Loucy (cell line): ENCODE measurements at regions not wholly inside any gene's neighbourhood (a gene's known extent, or its start where the extent isn't known, plus 50 kb on each side); places are given as distances from the start of the nearest gene placed in this dataset.
"Not testable (repeated sequence)": the region's sequence is repeated elsewhere in the genome, so short reads cannot be mapped to it uniquely, and the experiment has no call there.

ENCODE experiments used
- H2AFZ ChIP-seq: fragments of 200-600 bp; sonication (generic); 2 replicates; pipeline ENCODE4 v1.6.0; 2016; ENCODE audit warnings: antibody characterized with exemption, mild to moderate bottlenecking, low read length, moderate library complexity
- H3F3A ChIP-seq: fragments of 200-600 bp; 2 replicates; pipeline ENCODE4 v1.6.0; 2016; ENCODE audit warnings: antibody characterized with exemption, low read depth, mild to moderate bottlenecking
- H3K27me3 ChIP-seq: fragments of 200-600 bp; sonication (generic); 2 replicates; pipeline ENCODE4 v1.6.1; 2014; ENCODE audit warnings: low read length, mild to moderate bottlenecking; ENCODE audit not compliant: insufficient read depth, poor library complexity, severe bottlenecking
- H3K36me3 ChIP-seq: fragments of 200-600 bp; sonication (generic); 2 replicates; pipeline ENCODE4 v1.6.1; 2016; ENCODE audit warnings: low read length; ENCODE audit not compliant: insufficient read depth
- H3K4me1 ChIP-seq: fragments of 200-600 bp; sonication (generic); 2 replicates; pipeline ENCODE4 v1.5.1; 2014; ENCODE audit warnings: low read length, mild to moderate bottlenecking; ENCODE audit not compliant: insufficient read depth, poor library complexity, severe bottlenecking
- H3K4me2 ChIP-seq: fragments of 200-600 bp; sonication (generic); 2 replicates; pipeline ENCODE4 v1.6.0; 2014; ENCODE audit warnings: antibody characterized with exemption, low read length, low read depth, mild to moderate bottlenecking; ENCODE audit not compliant: poor library complexity, severe bottlenecking
- H3K4me3 ChIP-seq: fragments of 200-600 bp; sonication (generic); 2 replicates; pipeline ENCODE4 v1.5.1; 2014; ENCODE audit warnings: low read length, mild to moderate bottlenecking, mixed read lengths; ENCODE audit not compliant: poor library complexity, severe bottlenecking
- H3K79me2 ChIP-seq: fragments of 200-600 bp; sonication (generic); 2 replicates; pipeline ENCODE4 v1.6.1; 2014; ENCODE audit warnings: low read length; ENCODE audit not compliant: insufficient read depth
- H3K9ac ChIP-seq: fragments of 200-600 bp; sonication (generic); 2 replicates; pipeline ENCODE4 v1.6.0; 2014; ENCODE audit warnings: mild to moderate bottlenecking, low read depth, low read length, moderate library complexity; ENCODE audit not compliant: poor library complexity, severe bottlenecking
- H3K9me2 ChIP-seq: fragments of 200-600 bp; sonication (generic); replicated peaks from 2 replicates; pipeline ENCODE4 v1.6.1; 2016; ENCODE audit warnings: low read depth, low read length, mixed read lengths
- H3K9me3 ChIP-seq: fragments of 200-600 bp; sonication (generic); 2 replicates; pipeline ENCODE4 v1.6.1; 2014; ENCODE audit warnings: mild to moderate bottlenecking, antibody characterized with exemption, low read length, low read depth; ENCODE audit not compliant: insufficient read depth
- H4K20me1 ChIP-seq: fragments of 200-600 bp; sonication (generic); 2 replicates; pipeline ENCODE4 v1.6.0; 2014; ENCODE audit warnings: antibody characterized with exemption, low read length, mild to moderate bottlenecking; ENCODE audit not compliant: insufficient read depth, poor library complexity, severe bottlenecking
- EZH2phosphoT487 ChIP-seq: fragments of 200-600 bp; IDR thresholded peaks from 2 replicates; pipeline ENCODE4 v1.6.1; 2018; ENCODE audit warnings: antibody characterized with exemption, mild to moderate bottlenecking, moderate library complexity, borderline replicate concordance
- TF ChIP-seq, protein P1 (sequence below): fragments of 200-600 bp; sonication (generic); conservative IDR thresholded peaks from 2 replicates; pipeline ENCODE4 v1.5.1; 2014; ENCODE audit warnings: mild to moderate bottlenecking, antibody characterized with exemption, low read length

DNA sequence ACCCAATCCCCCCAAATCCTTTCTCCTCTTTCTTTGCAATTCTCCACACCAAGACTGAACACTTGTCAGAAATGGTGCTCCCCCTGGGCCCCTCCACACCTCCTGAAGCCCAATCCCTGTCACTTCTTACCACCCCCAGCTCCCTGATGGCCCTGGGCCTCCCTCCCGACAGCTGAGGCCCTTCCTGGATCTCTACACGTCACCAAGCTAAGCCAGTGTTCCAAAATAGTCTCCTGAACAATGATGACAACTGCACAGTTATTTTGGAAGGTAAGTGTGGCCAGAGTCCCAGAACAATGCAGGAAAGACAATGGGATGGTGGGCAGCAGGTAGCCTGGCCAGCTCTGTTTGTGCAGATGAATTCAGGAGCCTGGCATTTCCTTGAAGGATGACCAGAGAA lies 63.7 kb upstream of the PRSS3 start:
- no peak overlapping the region for H3K9ac ChIP-seq
- no peaks in the 10 kb centered on the region for H3K9me2 ChIP-seq
- no peaks in the 10 kb centered on the region; the same call in 1 of the 2 replicates for H3K36me3 ChIP-seq
- no peaks in the 10 kb centered on the region for H3F3A ChIP-seq
- no peaks in the 10 kb centered on the region for H3K79me2 ChIP-seq
- TF ChIP-seq, protein P1, sequence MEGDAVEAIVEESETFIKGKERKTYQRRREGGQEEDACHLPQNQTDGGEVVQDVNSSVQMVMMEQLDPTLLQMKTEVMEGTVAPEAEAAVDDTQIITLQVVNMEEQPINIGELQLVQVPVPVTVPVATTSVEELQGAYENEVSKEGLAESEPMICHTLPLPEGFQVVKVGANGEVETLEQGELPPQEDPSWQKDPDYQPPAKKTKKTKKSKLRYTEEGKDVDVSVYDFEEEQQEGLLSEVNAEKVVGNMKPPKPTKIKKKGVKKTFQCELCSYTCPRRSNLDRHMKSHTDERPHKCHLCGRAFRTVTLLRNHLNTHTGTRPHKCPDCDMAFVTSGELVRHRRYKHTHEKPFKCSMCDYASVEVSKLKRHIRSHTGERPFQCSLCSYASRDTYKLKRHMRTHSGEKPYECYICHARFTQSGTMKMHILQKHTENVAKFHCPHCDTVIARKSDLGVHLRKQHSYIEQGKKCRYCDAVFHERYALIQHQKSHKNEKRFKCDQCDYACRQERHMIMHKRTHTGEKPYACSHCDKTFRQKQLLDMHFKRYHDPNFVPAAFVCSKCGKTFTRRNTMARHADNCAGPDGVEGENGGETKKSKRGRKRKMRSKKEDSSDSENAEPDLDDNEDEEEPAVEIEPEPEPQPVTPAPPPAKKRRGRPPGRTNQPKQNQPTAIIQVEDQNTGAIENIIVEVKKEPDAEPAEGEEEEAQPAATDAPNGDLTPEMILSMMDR, result no peak
- no peak for TF ChIP-seq EZH2phosphoT487
- no peak overlapping the region for H3K4me3 ChIP-seq
- no peaks in the 10 kb centered on the region for H3K4me1 ChIP-seq
- H4K20me1 ChIP-seq, result no peaks in the 10 kb centered on the region
- H3K27me3 ChIP-seq, result no peaks in the 10 kb centered on the region
- H3K9me3 ChIP-seq, result no peaks in the 10 kb centered on the region
- no peak overlapping the region for H3K4me2 ChIP-seq
- H2AFZ ChIP-seq, result no peak overlapping the region

DNA sequence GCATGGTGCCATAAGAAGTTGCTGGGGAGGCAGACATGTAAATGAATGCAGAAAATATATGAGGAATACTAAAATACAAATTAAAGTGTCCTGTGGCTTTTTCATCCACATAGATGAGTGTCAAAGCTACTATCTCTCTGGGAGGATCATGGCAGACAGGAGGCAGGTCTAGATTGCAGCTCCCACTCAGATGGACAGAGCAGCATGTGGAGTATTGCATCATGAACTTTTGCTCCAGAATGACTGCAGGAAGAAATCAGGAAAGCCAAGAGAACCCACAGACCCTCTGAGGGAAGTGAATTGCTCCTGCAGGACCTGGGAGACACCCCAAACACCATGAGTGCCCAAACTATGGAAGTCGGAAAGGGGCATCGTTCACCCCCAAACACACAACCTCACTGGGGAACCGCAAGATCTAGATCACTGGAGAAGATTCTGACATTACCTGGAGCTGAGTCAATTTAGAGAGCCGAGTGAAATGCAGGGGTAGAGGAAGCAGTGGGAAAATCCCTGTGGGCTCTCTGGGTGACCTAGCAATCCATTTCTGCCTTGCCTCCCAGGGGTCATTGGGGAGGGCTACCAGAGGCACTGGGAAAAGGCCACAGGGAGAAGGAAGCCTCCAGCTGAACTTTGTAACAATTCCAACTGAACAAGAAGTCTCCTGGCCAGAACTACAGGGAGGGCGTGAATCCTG lies 61.0 kb upstream of the PRSS3 start:
- H3K36me3 ChIP-seq, H3K9me3 ChIP-seq, H2AFZ ChIP-seq, H3K9me2 ChIP-seq, H3K79me2 ChIP-seq, H4K20me1 ChIP-seq, H3K4me3 ChIP-seq, H3K27me3 ChIP-seq, H3K4me1 ChIP-seq, H3K9ac ChIP-seq, H3F3A ChIP-seq, H3K4me2 ChIP-seq: not testable (repeated sequence)

DNA sequence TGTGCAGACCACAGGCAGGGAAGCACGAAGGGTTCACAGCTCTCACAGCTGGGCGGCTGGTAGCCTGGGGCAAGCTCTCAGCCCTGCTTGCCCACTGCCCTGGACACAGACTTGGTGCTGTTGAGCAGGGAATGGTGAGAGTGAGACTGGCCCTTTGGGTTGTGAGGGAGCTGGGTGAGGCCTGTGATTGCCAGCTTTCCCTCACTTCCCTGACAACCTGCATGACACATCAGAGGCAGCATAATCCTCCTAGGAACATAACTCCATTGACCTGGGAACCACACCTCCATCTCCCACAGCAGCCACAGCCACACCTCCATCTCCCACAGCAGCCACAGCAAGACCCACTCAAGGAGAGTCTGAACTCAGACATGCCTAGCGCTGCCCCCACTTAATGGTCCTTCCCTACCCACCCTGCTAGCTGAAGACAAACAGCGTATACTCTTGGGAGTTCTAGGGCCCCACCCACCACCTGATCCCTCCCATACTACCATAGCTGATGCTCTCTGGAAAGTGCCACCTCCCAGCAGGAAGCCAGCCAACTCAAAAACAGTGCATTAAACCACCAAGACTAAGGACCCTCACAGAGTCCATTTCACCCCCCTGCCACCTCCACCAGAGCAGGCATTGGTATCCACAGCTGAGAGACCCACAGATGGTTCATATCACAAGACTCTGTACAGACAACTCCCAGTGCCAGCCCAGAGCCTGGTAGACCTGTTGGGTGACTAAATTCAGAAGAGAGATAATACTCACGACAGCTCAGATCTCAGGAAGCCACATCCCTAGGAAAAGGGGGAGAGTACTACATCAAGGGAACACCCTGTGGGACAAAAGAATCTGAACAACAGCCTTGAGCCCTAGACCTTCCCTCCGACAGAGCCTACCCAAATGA lies 60.2 kb upstream of the PRSS3 start:
- not testable (repeated sequence) for H4K20me1 ChIP-seq, H3F3A ChIP-seq, H3K4me2 ChIP-seq, H3K9me3 ChIP-seq, H3K4me3 ChIP-seq, H3K79me2 ChIP-seq, H3K9ac ChIP-seq, H3K9me2 ChIP-seq, H3K4me1 ChIP-seq, H3K36me3 ChIP-seq, H3K27me3 ChIP-seq, H2AFZ ChIP-seq

DNA sequence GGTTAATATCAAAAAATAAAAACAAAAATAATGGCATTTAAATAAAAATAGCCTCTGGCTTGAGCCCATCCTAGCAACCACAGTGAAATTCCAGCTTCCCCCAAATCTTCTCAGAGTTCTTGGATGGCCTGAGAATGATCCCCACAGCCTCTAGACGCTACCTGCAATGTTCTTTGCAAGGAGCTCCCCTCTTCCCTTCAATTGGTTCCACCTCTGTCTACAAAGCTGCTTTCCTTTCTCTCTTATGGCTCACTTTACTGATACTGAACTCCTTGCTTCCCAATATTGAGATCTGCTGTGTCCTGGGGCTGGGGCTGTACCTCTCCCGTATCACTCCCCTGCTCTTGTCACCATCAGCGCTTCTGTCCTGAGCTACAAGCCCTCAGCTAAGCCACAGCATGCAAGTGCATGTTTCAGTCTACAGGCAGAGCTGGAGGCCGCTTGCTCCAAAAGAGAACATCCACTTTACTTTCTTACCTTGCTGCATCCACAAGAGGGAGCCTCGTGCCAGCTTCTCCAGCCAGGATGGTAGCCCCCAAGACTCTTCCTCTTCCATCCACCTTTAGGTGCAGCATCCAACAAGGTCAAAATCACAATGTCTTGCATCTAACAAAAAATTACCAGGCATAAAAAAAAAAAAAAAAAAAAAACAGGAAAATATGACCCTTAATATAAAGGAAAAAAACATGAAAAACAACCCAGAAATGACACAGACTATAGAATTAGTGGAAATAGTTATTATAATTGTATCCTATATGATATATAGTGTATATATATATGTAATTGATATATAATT lies 57.4 kb upstream of the PRSS3 start:
- Histone ChIP-seq H2AFZ (no peak overlapping the region), H3K27me3 (no peaks in the 10 kb centered on the region), H3K4me2 (no peak overlapping the region), H3K79me2 (no peaks in the 10 kb centered on the region), H3K9me2 (no peaks in the 10 kb centered on the region), H3K9ac (no peak overlapping the region), H3K9me3 (no peaks in the 10 kb centered on the region), H3K4me1 (no peaks in the 10 kb centered on the region), H3F3A (no peaks in the 10 kb centered on the region), H3K36me3 (no peaks in the 10 kb centered on the region), H3K4me3 (no peak overlapping the region), H4K20me1 (no peaks in the 10 kb centered on the region)
- TF ChIP-seq, protein P1, result peak; percentile 69
- TF ChIP-seq EZH2phosphoT487, result no peak
